ENCODE measurements at regions not wholly inside any gene's neighbourhood (a gene's known extent, or its start where the extent isn't known, plus 50 kb on each side); places are given as distances from the start of the nearest gene placed in this dataset.
"Not testable (repeated sequence)": the region's sequence is repeated elsewhere in the genome, so short reads cannot be mapped to it uniquely, and the experiment has no call there.

DNA sequence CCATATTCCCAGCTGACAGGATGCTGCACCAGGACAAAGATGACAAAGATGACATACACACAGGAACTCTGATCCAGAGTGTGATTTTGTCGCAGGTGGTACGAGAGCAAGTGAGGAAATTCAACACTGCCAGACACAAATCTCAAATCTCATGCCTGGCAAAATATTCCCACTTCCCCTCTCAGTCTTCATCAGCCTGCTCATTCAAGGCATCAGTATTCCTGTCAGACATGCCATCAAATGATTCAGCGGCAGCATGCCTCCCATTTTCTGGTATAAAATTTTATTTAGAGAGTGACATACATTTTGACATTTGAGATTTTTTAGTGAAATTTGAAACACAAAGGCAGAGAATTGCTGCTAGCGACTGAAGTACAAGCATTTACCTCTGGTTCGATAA, 228.1 kb upstream of the LMCD1 start:
- no peak for DNase-seq

DNA sequence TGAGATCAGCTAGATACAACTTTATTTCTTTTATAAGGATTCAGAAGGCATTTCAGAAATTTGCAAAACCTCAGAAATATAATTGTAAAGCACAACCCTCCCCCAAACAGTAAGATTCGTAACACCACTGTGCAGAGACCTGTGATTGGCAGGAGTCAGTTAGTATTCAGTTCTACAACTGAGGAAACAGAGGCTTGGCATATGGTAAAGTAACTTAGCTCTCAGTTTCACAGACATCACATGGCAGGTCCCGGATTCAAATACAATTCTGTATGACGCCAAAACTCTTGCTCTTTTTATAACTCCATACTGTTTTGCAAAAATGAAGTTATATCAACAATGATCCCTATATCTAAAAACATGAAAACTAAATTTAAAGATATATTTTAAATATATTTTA, 225.6 kb upstream of the LMCD1 start:
- no peak for DNase-seq

GRCh38 chr3:8276506-8276905, 225.1 kb upstream of the LMCD1 start:
- no peak for DNase-seq

- DNase-seq, result no peak
Observed at GRCh38 chr3:8278448-8278847, 223.2 kb upstream of the LMCD1 start.

DNA sequence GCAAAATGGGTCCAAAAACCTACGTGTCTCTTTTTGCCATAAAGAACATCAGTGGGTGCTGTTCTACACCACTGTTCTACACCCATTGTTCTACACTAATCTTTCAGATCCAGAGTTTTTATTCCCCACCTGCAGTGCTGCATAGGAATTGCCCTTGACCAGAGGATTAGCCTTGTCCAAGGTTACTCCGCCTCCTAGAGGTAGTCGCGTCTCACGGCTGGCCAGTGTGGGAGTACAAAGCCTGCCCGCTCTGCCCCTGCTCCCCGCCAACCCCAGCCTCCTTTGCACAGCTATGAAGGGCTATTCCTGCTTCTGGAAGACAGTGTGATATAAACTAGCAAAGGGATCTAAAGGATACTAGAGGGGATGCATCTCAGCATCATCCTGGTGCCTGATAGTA, 222.1 kb upstream of the LMCD1 start:
- DNase-seq, result no peak

DNA sequence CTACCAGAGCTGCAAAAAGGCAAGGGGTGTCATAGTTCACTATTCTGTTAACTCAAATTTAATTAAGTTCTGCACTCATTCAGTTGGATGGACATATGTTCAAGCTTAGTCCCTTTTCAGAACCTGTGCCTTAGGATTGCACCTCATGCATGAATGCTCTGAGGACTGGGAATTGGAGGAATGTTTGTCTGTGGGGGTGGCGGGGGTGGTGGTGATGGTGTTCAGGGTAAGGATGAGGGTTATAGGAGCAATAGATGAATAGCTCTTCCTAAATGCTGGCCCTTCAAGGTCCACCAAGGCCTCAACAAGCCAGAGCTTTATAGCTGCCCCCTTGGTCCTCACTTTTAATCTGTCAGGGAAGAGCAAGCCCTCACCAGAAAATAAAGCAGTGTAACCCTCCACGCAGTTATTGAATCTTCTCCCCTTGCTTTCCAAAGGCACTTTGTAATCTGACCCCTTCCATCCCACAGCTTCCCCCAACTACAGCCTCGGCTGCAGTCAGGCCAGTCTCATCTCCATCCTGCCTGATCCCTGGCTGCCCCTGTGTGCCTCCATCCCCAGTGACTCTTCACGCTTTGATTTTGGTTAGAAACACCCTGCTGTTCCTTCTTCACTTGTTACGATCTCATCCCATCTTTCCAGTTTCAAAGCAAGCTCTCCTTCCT, 221.6 kb upstream of the LMCD1 start:
- no peak for DNase-seq

GRCh38 chr3:8282541-8283165, 219.0 kb upstream of the LMCD1 start:
- no peak for DNase-seq

GRCh38 chr3:8283193-8283592, 218.4 kb upstream of the LMCD1 start:
- DNase-seq, result no peak

GRCh38 chr3:8286086-8286485, 215.5 kb upstream of the LMCD1 start:
- DNase-seq, result no peak

GRCh38 chr3:8286749-8287148, 214.9 kb upstream of the LMCD1 start:
- no peak for DNase-seq

GRCh38 chr3:8290611-8291010, 211.0 kb upstream of the LMCD1 start:
- DNase-seq, result no peak

DNA sequence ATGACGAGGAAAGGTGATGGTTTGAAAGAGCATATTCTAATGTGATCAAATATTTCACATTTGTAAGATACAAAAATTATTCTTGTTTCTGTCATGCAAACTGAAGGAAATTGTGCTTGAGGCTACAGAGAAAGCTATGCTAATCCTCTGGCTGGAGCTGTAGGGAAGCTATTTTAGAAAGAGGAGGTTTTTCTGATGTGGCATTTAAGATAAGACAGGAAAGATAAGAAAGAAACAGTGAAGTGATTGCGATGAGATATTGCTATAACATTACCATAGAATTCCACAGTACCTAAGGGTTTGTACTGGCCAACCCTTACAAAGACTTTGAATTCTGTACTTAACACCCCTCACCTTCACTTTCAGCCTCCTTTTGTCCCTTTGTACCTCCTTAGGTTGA, 205.2 kb upstream of the LMCD1 start:
- no peak for DNase-seq

DNA sequence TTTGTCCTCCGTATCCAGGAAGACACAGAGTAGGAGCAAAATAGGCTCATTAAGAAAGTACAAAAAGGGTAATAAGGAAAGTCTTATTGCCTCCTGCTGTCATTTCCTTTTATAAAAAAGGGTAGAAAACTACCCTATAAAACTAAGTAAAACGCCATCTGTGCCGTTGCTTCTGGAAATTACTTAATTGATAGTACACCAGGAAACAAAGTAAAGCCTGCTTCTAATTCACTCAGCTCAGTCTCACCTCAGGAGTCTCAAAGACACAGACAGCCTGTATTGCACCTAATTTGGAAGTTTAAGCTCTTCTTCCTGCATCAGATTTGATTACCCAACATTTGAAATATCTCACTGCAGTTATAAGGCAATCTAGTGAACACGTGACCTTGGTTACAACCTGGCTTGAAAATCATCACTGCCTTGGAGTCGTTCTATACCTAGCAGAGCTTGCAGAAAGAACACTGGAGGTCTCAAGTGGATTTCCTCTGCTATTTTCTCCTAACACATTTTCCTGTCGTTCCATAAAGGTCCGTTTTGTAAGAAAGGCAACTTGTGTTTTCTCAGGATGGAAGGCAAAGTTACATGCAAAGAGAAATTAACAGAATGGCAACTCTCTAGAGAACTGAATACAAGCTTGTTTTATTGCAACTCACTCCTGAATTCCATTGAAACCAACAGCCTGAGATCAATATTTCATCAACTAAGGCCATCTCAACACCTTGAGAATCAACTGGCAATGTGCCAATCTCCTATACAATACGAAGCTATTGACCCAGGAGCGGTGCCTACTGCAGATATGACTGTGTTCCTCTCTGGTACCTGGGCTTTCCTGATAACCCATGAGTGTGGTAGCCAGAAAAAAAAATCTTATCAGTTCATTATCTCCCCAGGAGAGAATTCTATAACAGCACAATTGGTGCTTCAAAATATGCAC, 203.3 kb upstream of the LMCD1 start:
- DNase-seq, result no peak

DNA sequence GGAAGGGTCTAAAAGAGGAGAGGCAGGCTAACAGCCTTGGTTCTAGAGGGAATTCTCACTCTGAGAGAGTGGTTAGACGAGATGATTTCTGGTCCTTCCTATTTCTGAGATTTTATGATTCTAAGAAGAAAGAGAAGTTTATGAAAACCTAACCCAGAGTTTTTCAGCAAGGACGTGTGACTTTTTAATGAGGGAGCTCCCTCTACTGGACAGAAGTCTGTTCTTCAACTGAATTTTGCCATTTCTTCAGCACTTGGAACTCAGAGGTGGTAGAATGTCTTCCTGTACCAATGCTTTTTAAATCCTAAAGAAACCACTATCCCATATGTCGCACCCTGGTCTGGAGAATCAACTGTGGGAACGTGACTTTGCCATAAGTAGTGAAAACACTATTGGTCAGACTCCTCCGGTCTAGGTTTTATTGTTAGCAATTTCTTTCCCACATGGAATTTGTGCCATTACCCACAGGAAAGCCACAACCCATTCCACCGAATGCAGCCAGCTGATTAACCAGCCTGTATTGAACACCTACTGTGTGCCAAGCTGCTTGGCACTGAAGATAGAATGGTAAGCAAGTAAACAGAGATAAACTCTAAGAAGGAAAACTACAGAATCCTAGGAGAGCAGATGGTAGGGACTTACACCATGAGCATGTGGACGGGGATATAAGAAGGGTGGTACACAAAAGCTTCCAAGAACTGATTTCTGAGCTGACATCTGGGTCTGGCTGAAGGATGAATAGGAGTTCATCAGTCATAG, 199.5 kb upstream of the LMCD1 start:
- peak; percentile 54 for DNase-seq

DNA sequence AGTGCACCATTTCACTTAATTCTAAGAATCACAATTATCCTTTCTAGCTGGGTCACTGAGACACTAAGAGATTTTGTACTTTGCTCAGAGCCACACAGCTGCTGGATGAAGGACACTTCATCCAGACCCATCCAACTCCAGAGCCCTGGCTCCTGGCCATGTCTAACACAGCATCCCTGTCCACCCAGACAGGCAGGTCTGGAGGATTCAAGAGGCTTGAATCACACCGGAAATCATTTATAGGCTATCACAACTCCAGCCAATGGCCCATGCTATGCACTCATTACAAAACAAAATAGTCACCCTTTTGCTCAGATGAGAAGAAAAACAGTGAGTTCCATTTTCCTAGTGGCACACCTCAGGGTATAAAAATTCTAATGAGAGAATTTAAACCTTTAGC, 198.2 kb upstream of the LMCD1 start:
- DNase-seq, result no peak

DNA sequence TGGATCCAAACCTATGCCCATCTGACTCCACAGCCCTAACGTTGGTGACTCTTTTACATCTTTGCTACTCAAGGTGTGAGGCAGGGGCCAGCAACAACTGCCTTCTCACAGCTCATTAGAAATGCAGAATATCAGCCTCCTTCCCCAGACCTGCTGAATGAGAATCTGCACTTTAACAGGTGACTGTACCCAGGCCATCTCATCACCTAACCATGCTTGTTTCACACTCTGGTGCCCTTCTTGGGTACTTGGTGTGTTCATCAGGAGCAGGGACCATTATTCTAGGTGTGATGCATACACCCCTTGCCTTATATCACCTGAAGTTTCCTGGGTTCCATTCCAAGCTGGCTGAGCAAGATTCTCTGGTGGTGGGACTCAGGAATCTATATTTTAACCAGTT, 196.3 kb upstream of the LMCD1 start:
- DNase-seq, result no peak

GRCh38 chr3:8307545-8308110, 194.0 kb upstream of the LMCD1 start:
- DNase-seq, result no peak

- DNase-seq, result no peak
Observed at GRCh38 chr3:8311321-8311720, 190.3 kb upstream of the LMCD1 start.

DNA sequence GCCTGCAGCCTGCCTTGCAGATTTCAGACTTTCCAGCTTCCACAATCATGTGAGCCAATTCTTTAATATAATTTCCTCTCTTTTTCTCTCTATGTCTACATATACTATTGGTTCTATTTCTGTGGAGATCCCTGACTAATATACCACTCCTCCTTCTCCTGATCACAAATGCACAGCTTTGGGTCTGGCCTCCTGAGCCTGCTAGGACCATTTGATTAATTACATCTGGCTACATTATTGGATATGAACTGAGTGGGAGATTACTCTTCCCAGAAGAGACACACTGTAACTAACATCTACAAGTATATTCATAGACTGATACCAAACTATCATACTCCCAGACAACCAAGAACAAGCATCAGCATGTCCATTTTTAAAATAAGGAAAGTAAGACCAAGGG, 188.9 kb upstream of the LMCD1 start:
- no peak for DNase-seq

DNA sequence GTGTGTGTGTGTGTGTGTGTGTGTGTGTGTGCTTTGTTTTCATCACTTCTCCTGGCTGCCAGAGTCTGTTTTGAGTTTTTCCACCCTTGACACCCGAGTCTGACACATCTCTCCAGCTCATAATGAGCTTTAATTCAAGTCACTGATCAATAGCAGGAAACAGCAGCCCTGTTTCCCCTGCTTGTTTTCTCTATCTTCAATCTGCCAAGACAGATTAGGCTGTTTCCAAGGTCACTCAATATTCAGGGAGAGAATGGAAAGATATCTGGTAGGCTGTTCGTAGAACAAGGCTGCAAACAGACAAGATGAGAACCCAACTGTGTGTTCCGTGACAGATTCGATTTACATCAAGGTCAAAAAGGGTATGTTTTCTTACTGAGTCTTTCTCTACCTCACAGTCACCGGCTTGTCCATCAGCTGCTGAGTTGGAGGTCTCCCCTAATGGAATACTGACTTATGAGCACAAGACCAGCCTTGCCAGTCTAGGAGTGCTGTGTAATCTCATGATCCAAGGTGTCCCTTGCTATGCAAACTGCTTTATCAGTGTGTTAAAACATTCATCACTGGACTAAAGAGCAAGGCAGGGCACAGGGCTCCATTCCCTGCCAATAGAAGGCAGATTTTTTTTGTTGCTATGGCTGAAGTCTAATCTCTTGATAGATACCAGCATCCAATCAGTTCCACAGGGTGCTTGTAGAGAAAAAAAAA, 187.9 kb upstream of the LMCD1 start:
- no peak for DNase-seq

- not testable (repeated sequence) for DNase-seq
Observed at GRCh38 chr3:8315526-8315925, 186.1 kb upstream of the LMCD1 start.
